Caco-2 (cell line): ENCODE measurements at regions not wholly inside any gene's neighbourhood (a gene's known extent, or its start where the extent isn't known, plus 50 kb on each side); places are given as distances from the start of the nearest gene placed in this dataset.

Experiments used
- BruUV-seq: library from RNA; stranded (reverse); fragments of 400-500 nt; replicated peaks from 2 replicates; lab custom pipeline; 2021; lab: Mats Ljungman, UMichigan
- CTCF ChIA-PET: fragments of 300-600 bp; sonication (Branson Sonifier 250); formaldehyde crosslinking; loops from one replicate; lab custom pipeline; 2022; ENCODE audit warnings: antibody characterized with exemption; lab: Charles Lee
- POLR2A ChIA-PET: fragments of 300-600 bp; sonication (Branson Sonifier 250); formaldehyde crosslinking; loops from one replicate; lab custom pipeline; 2022; ENCODE audit warnings: antibody characterized with exemption; lab: Charles Lee
- DNase-seq, 2 experiments: peaks; one replicate each; pipeline versions ENCODE4 v3.0.0 to v3.0.0-alpha.2; 2020 to 2022
- H3K27me3 ChIP-seq: replicated peaks from 2 replicates; pipeline ENCODE4 v1.6.0; 2011; ENCODE audit warnings: low read length; ENCODE audit not compliant: control insufficient read depth, insufficient read depth
- H3K36me3 ChIP-seq: 2 replicates; pipeline ENCODE4 v1.5.1; 2011; ENCODE audit warnings: low read length; ENCODE audit not compliant: control insufficient read depth, insufficient read depth
- H3K4me1 ChIP-seq: fragments of 250-450 bp; sonication (Bioruptor Pico); 2 replicates; pipeline ENCODE4 v1.5.1; 2020; ENCODE audit warnings: mild to moderate bottlenecking
- H3K4me3 ChIP-seq: 2 replicates; pipeline ENCODE4 v1.5.1; 2011; ENCODE audit warnings: low read depth, mild to moderate bottlenecking, control low read depth, low read length
- H3K9me3 ChIP-seq: fragments of 250-450 bp; sonication (Bioruptor Pico); 2 replicates; pipeline ENCODE4 v1.5.1; 2020; ENCODE audit warnings: mild to moderate bottlenecking, moderate library complexity
- H3K27ac Mint-ChIP-seq: one replicate; pipeline ENCODE4 v1.8.0; 2022; ENCODE audit warnings: mixed read lengths; ENCODE audit not compliant: unreplicated experiment
- H3K27me3 Mint-ChIP-seq: one replicate; pipeline ENCODE4 v1.8.0; 2022; ENCODE audit warnings: mixed read lengths; ENCODE audit not compliant: insufficient read depth, unreplicated experiment
- H3K36me3 Mint-ChIP-seq: one replicate; pipeline ENCODE4 v1.8.0; 2022; ENCODE audit warnings: mild to moderate bottlenecking, mixed read lengths; ENCODE audit not compliant: insufficient read depth, unreplicated experiment
- H3K4me1 Mint-ChIP-seq: one replicate; pipeline ENCODE4 v1.8.0; 2022; ENCODE audit warnings: low read depth, mixed read lengths; ENCODE audit not compliant: unreplicated experiment
- H3K4me3 Mint-ChIP-seq: one replicate; pipeline ENCODE4 v1.8.0; 2022; ENCODE audit warnings: mild to moderate bottlenecking, moderate library complexity, mixed read lengths; ENCODE audit not compliant: unreplicated experiment
- H3K9me3 Mint-ChIP-seq: one replicate; pipeline ENCODE4 v1.8.0; 2022; ENCODE audit warnings: mixed read lengths; ENCODE audit not compliant: unreplicated experiment
- intact Hi-C: fragments of 100-400 bp; cut with micrococcal nuclease; formaldehyde crosslinking; loops from one replicate; pipeline ENCODE4 v1.10.0; 2022; ENCODE audit not compliant: unreplicated experiment
- TF ChIP-seq, protein P1 (sequence below), 2 experiments: fragments of 200-600 bp in 1 of 2; IDR thresholded peaks; 1 replicate in 1 of 2; 2 replicates in 1 of 2; pipeline versions ENCODE4 v1.5.1 to v1.8.0; 2011 to 2022; ENCODE audit warnings: antibody characterized with exemption in 1 of 2, control low read depth in 1 of 2, inconsistent platforms in 1 of 2, low read depth in 1 of 2, low read length in 1 of 2, mild to moderate bottlenecking in 1 of 2, moderate library complexity in 1 of 2; ENCODE audit not compliant: insufficient read depth in 1 of 2, severe bottlenecking in 1 of 2, unreplicated experiment in 1 of 2

DNA sequence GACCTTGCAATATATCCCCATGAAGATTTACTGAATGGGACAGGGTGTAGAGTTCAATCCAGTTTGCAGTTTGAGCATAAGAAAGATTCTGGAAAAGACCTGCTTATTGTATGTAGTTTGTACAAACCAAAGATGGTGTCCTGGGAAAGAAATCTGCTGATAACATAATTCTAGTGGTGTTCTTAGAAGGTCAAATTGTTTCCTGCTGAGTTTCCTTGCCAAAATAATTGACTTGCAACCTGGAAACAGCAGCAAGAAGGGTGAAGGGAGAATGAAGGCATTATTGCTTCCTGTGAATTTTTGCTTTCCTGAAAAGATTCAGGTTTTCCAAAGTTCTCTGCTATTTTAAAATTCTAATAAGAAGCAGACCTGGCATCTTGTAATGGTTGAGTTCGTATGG, 222.9 kb downstream of the KIF20B start:
- TF ChIP-seq, protein P1, sequence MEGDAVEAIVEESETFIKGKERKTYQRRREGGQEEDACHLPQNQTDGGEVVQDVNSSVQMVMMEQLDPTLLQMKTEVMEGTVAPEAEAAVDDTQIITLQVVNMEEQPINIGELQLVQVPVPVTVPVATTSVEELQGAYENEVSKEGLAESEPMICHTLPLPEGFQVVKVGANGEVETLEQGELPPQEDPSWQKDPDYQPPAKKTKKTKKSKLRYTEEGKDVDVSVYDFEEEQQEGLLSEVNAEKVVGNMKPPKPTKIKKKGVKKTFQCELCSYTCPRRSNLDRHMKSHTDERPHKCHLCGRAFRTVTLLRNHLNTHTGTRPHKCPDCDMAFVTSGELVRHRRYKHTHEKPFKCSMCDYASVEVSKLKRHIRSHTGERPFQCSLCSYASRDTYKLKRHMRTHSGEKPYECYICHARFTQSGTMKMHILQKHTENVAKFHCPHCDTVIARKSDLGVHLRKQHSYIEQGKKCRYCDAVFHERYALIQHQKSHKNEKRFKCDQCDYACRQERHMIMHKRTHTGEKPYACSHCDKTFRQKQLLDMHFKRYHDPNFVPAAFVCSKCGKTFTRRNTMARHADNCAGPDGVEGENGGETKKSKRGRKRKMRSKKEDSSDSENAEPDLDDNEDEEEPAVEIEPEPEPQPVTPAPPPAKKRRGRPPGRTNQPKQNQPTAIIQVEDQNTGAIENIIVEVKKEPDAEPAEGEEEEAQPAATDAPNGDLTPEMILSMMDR (IDR thresholded peaks at IDR 0.05; ENCODE audit: insufficient read depth in 1 of 2, low read depth in 1 of 2, low read length in 1 of 2, severe bottlenecking in 1 of 2, unreplicated experiment in 1 of 2) = no peak
- intact Hi-C loops = no loop called here
- peaks cover 7% of the 10 kb centered on the region; the same call in 1 of the 2 replicates for H3K4me1 ChIP-seq
- H3K9me3 Mint-ChIP-seq = no peaks in the 10 kb centered on the region
- H3K27ac Mint-ChIP-seq = no peak overlapping the region
- DNase-seq = no peak
- no peaks in the 10 kb centered on the region for H3K4me1 Mint-ChIP-seq
- CTCF ChIA-PET = no interaction called here
- H3K4me3 Mint-ChIP-seq = no peak overlapping the region
- H3K27me3 ChIP-seq = no peaks in the 10 kb centered on the region
- H3K4me3 ChIP-seq = no peak overlapping the region
- no TSS peak for BruUV-seq
- H3K36me3 Mint-ChIP-seq = no peaks in the 10 kb centered on the region
- H3K27me3 Mint-ChIP-seq = no peaks in the 10 kb centered on the region
- POLR2A ChIA-PET = no interaction called here
- H3K36me3 ChIP-seq = no peaks in the 10 kb centered on the region
- no peaks in the 10 kb centered on the region for H3K9me3 ChIP-seq

DNA sequence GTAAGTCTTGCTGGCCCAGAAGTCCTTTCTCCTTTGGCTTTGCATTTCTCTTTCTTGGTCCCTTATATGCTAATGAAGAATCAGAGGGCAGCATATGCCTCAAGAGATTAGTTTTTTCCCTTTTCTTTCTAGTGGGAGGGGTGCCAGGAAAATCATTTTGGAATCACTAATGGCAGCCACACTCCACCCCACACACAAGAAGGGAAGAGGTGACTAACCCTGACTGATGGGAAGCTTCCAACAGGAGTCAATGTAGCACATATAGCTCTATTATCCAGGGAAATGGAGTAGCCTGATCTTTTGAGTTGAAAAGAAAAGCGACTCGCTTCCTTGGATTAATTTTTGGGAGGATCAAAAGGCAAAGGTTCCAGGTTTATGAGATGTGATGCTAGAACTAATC, 225.3 kb downstream of the KIF20B start:
- TF ChIP-seq, protein P1 (IDR thresholded peaks at IDR 0.05; ENCODE audit: insufficient read depth in 1 of 2, low read depth in 1 of 2, low read length in 1 of 2, severe bottlenecking in 1 of 2, unreplicated experiment in 1 of 2) = no peak
- Mint-ChIP-seq H3K36me3 (no peaks in the 10 kb centered on the region), H3K27me3 (peaks cover 3% of the 10 kb centered on the region), H3K27ac (no peak overlapping the region), H3K4me1 (no peaks in the 10 kb centered on the region), H3K4me3 (no peak overlapping the region), H3K9me3 (no peaks in the 10 kb centered on the region)
- CTCF ChIA-PET = no interaction called here
- intact Hi-C loops = no loop called here
- DNase-seq = no peak
- no peak overlapping the region for H3K4me3 ChIP-seq
- H3K36me3 ChIP-seq = no peaks in the 10 kb centered on the region
- no TSS peak for BruUV-seq
- POLR2A ChIA-PET = no interaction called here
- no peaks in the 10 kb centered on the region for H3K9me3 ChIP-seq
- no peaks in the 10 kb centered on the region for H3K4me1 ChIP-seq
- H3K27me3 ChIP-seq = no peaks in the 10 kb centered on the region

DNA sequence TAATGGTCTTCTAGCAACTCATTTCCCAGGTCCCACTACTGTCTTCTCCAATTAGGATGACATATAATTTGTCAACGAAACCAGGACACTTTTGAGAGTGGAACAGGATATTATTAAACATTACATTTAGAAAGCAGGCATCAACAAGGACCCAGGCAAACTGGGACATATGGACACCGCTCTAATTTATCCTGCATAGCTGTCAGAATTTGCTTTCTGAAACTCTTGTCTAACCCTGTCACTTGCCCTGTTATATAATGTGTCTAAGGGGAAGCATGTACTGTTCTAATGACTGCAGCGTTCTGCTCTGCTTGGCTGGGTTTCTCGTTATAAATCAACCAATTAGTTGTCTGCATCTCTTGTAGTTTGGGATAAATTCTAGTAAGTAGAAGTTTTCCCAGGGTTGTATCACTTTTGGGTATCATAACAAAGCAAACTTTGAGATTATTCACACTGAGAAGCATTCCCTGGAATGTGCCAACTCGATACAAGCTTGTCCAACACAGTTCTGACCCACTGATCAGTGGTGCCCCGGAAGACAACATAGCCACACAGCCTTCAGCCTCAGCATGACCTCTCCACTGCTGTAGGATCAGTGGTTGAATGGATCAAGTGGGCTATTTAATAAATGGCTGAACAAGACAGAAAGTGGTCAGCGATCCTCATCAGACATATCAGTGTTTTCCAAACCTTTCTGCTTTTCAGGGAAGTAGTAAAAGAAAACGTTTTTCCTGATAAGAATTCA, 228.1 kb downstream of the KIF20B start:
- BruUV-seq = no TSS peak
- intact Hi-C loops = no loop called here
- Histone ChIP-seq H3K4me1 (no peaks in the 10 kb centered on the region), H3K36me3 (no peaks in the 10 kb centered on the region), H3K9me3 (no peaks in the 10 kb centered on the region), H3K4me3 (no peak overlapping the region), H3K27me3 (no peaks in the 10 kb centered on the region)
- TF ChIP-seq, protein P1 (IDR thresholded peaks at IDR 0.05; ENCODE audit: insufficient read depth in 1 of 2, low read depth in 1 of 2, low read length in 1 of 2, severe bottlenecking in 1 of 2, unreplicated experiment in 1 of 2) = no peak
- ChIA-PET POLR2A (no interaction called here), CTCF (no interaction called here)
- Mint-ChIP-seq H3K27me3 (peaks cover 3% of the 10 kb centered on the region), H3K4me1 (no peaks in the 10 kb centered on the region), H3K4me3 (no peak overlapping the region), H3K36me3 (no peaks in the 10 kb centered on the region), H3K27ac (no peak overlapping the region), H3K9me3 (no peaks in the 10 kb centered on the region)
- no peak for DNase-seq
